ENCODE measurements at regions not wholly inside any gene's neighbourhood (a gene's known extent, or its start where the extent isn't known, plus 50 kb on each side); places are given as distances from the start of the nearest gene placed in this dataset.

DNA sequence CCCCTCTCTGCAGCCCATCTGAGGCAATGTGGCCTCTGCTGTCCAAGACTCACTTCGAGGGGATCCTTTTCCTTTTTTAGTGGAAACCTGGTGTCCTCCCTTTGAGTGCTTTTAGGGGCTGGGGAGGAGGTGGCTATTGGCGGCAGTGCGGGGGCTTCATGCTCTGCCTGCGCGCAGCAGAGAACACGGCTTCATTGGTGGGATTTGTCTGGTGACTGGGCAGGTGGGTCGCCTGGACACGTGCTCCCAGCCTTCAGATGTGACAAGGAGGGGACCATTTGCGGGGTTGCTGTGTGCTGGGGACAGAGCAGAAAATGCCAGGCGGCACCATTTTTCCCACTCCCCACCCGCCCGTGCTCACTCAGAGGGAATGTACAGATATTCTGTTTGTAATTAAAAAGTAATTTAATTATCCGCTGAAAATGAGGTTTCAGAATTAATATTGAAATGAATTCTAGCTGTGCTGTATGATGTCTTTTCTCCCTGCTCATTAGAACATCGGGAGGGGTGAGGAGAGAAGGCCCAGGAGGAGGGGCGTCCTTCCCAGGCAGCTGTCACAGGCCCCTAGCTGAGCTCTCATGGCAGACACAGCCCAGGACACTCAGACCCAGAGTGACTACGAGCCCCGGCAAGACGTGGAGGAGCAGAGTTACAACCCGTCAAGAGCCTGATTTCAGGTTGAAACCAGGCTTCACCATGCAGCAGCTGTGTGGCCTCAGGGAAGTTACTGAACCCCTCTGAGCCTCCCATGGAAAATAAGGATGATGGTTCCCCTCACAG lies 417.2 kb upstream of the SULF2 start:
- TF ChIP-seq, protein P1, sequence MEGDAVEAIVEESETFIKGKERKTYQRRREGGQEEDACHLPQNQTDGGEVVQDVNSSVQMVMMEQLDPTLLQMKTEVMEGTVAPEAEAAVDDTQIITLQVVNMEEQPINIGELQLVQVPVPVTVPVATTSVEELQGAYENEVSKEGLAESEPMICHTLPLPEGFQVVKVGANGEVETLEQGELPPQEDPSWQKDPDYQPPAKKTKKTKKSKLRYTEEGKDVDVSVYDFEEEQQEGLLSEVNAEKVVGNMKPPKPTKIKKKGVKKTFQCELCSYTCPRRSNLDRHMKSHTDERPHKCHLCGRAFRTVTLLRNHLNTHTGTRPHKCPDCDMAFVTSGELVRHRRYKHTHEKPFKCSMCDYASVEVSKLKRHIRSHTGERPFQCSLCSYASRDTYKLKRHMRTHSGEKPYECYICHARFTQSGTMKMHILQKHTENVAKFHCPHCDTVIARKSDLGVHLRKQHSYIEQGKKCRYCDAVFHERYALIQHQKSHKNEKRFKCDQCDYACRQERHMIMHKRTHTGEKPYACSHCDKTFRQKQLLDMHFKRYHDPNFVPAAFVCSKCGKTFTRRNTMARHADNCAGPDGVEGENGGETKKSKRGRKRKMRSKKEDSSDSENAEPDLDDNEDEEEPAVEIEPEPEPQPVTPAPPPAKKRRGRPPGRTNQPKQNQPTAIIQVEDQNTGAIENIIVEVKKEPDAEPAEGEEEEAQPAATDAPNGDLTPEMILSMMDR (IDR thresholded peaks at IDR 0.05), result no peak
- no peak for TF ChIP-seq EZH2phosphoT487 (IDR thresholded peaks at IDR 0.05)
- TF ChIP-seq EZH2 (IDR thresholded peaks at IDR 0.05), result no peak
